H1 (cell line): ENCODE measurements at regions not wholly inside any gene's neighbourhood (a gene's known extent, or its start where the extent isn't known, plus 50 kb on each side); places are given as distances from the start of the nearest gene placed in this dataset.

Source experiments
- CTCF ChIA-PET: fragments of 300-600 bp; sonication (Branson Sonifier 250); formaldehyde crosslinking; loops from one replicate; lab custom pipeline; 2021; ENCODE audit not compliant: partially characterized antibody; lab: Charles Lee
- POLR2A ChIA-PET: fragments of 300-600 bp; sonication (Branson Sonifier 250); formaldehyde crosslinking; loops from one replicate; lab custom pipeline; 2021; ENCODE audit warnings: inconsistent platforms; ENCODE audit not compliant: partially characterized antibody; lab: Charles Lee
- DNase-seq, 2 experiments: peaks; one replicate each; pipeline versions ENCODE4 v3.0.0 to v3.0.0-alpha.2; 2010 to 2022; ENCODE audit warnings: low spot score in 2 of 2, low read depth in 1 of 2, mixed read lengths in 1 of 2
- FAIRE-seq: peaks from 2 replicates; lab custom pipeline; 2011; peaks lifted over from hg19 to GRCh38; lab: Jason Lieb, UNC
- H2AFZ ChIP-seq: 2 replicates; pipeline ENCODE4 v1.8.1; 2012; ENCODE audit warnings: low read length, inconsistent platforms
- H2AK5ac ChIP-seq: 2 replicates; pipeline ENCODE4 v1.6.1; 2013; ENCODE audit warnings: low read depth, low read length
- H2BK120ac ChIP-seq: replicated peaks from 2 replicates; pipeline ENCODE3; 2013; ENCODE audit warnings: low read depth, low read length, inconsistent platforms
- H2BK12ac ChIP-seq: 2 replicates; pipeline ENCODE4 v1.6.1; 2013; ENCODE audit warnings: low read depth, low read length
- H2BK15ac ChIP-seq: 2 replicates; pipeline ENCODE4 v1.6.1; 2013; ENCODE audit warnings: low read length
- H2BK20ac ChIP-seq: 2 replicates; pipeline ENCODE4 v1.6.1; 2013; ENCODE audit warnings: low read length
- H2BK5ac ChIP-seq: 2 replicates; pipeline ENCODE4 v1.6.1; 2013; ENCODE audit warnings: low read depth, low read length
- H3K14ac ChIP-seq: 2 replicates; pipeline ENCODE4 v1.6.1; 2013; ENCODE audit warnings: inconsistent platforms; ENCODE audit not compliant: insufficient read length
- H3K18ac ChIP-seq: 2 replicates; pipeline ENCODE4 v1.6.1; 2013; ENCODE audit warnings: low read length; ENCODE audit errors: extremely low read depth
- H3K23ac ChIP-seq: 2 replicates; pipeline ENCODE4 v1.6.1; 2013; ENCODE audit warnings: inconsistent platforms; ENCODE audit not compliant: insufficient read length
- H3K23me2 ChIP-seq: 2 replicates; pipeline ENCODE4 v1.6.1; 2013; ENCODE audit warnings: low read depth, low read length
- H3K27ac ChIP-seq: 2 replicates; pipeline ENCODE4 v1.6.1; 2011; ENCODE audit warnings: low read depth, low read length, inconsistent platforms
- H3K27me3 ChIP-seq, 4 experiments: replicated peaks in 1 of 4; 1 replicate in 1 of 4; 2 replicates in 3 of 4; pipeline versions ENCODE4 v1.6.1 to v1.8.1; 2011 to 2013; ENCODE audit warnings: low read length in 3 of 4, mild to moderate bottlenecking in 3 of 4, inconsistent platforms in 2 of 4, mixed read lengths in 2 of 4, moderate library complexity in 1 of 4; ENCODE audit not compliant: control insufficient read depth in 3 of 4, insufficient read depth in 3 of 4; ENCODE audit errors: extremely low read depth in 1 of 4
- H3K36me3 ChIP-seq, 4 experiments: 2 replicates each; pipeline versions ENCODE4 v1.6.1 to v1.8.1; 2011 to 2013; ENCODE audit warnings: mild to moderate bottlenecking in 4 of 4, low read length in 3 of 4, moderate library complexity in 2 of 4, control low read depth in 1 of 4, inconsistent platforms in 1 of 4; ENCODE audit not compliant: insufficient read depth in 4 of 4, control insufficient read depth in 2 of 4
- H3K4ac ChIP-seq: replicated peaks from 2 replicates; pipeline ENCODE3; 2013; ENCODE audit warnings: low read length, low read depth, mixed read lengths, inconsistent platforms; ENCODE audit not compliant: insufficient read length
- H3K4me1 ChIP-seq, 4 experiments: replicated peaks in 1 of 4; 1 replicate in 1 of 4; 2 replicates in 3 of 4; pipeline versions ENCODE4 v1.6.1 to v1.8.1; 2011 to 2013; ENCODE audit warnings: low read length in 3 of 4, inconsistent platforms in 2 of 4, mixed read lengths in 1 of 4; ENCODE audit not compliant: insufficient read depth in 4 of 4, control insufficient read depth in 3 of 4
- H3K4me2 ChIP-seq, 2 experiments: 2 replicates each; pipeline versions ENCODE4 v1.6.1 to v1.8.1; 2011 to 2013; ENCODE audit warnings: low read depth in 2 of 2, low read length in 2 of 2, control low read depth in 1 of 2, inconsistent platforms in 1 of 2, mild to moderate bottlenecking in 1 of 2; ENCODE audit not compliant: insufficient read depth in 1 of 2
- H3K4me3 ChIP-seq, 4 experiments: fragments of 200-600, 300-600 bp in 1 of 4; sonication (generic), shearing (Covaris generic), sonication (Bioruptor Twin) in 1 of 4; 2 replicates each; pipeline versions ENCODE4 v1.5.1 to v1.8.1; 2011 to 2016; ENCODE audit warnings: low read length in 4 of 4, low read depth in 3 of 4, control low read depth in 2 of 4, inconsistent platforms in 2 of 4, mild to moderate bottlenecking in 2 of 4, mixed read lengths in 1 of 4, moderate library complexity in 1 of 4; ENCODE audit not compliant: insufficient read depth in 2 of 4; ENCODE audit errors: extremely low read depth in 1 of 4
- H3K56ac ChIP-seq: replicated peaks from 2 replicates; pipeline ENCODE3; 2013; ENCODE audit warnings: low read depth, mild to moderate bottlenecking, mixed read lengths, low read length, inconsistent platforms; ENCODE audit not compliant: insufficient read length
- H3K79me1 ChIP-seq: 2 replicates; pipeline ENCODE4 v1.6.1; 2013; ENCODE audit warnings: low read depth, low read length, control low read depth
- H3K79me2 ChIP-seq, 2 experiments: 2 replicates each; pipeline versions ENCODE4 v1.6.1 to v1.8.1; 2012 to 2013; ENCODE audit warnings: low read length in 2 of 2, mild to moderate bottlenecking in 2 of 2, inconsistent platforms in 1 of 2; ENCODE audit not compliant: insufficient read depth in 2 of 2, control insufficient read depth in 1 of 2
- H3K9ac ChIP-seq, 4 experiments: replicated peaks in 1 of 4; 1 replicate in 1 of 4; 2 replicates in 3 of 4; pipeline versions ENCODE4 v1.6.1 to v1.8.1; 2011 to 2013; ENCODE audit warnings: low read depth in 3 of 4, low read length in 3 of 4, control low read depth in 2 of 4, mild to moderate bottlenecking in 2 of 4, moderate library complexity in 2 of 4, inconsistent platforms in 1 of 4; ENCODE audit errors: extremely low read depth in 1 of 4
- H3K9me3 ChIP-seq, 2 experiments: 2 replicates each; pipeline versions ENCODE4 v1.6.1 to v1.8.1; 2012 to 2013; ENCODE audit warnings: mild to moderate bottlenecking in 2 of 2, moderate library complexity in 2 of 2, control low read depth in 1 of 2, inconsistent platforms in 1 of 2, low read depth in 1 of 2, low read length in 1 of 2, mixed read lengths in 1 of 2; ENCODE audit not compliant: insufficient read depth in 2 of 2
- H4K20me1 ChIP-seq, 2 experiments: replicated peaks in 1 of 2; 2 replicates each; pipeline versions ENCODE3 to v1.8.1; 2011 to 2013; ENCODE audit warnings: inconsistent platforms in 2 of 2, low read length in 2 of 2, mild to moderate bottlenecking in 1 of 2; ENCODE audit not compliant: insufficient read depth in 2 of 2, control insufficient read depth in 1 of 2
- H4K5ac ChIP-seq: 2 replicates; pipeline ENCODE4 v1.6.1; 2013; ENCODE audit warnings: low read length, low read depth, mixed read lengths, inconsistent platforms; ENCODE audit not compliant: insufficient read length
- H4K8ac ChIP-seq: 2 replicates; pipeline ENCODE4 v1.8.0; 2013; ENCODE audit warnings: mild to moderate bottlenecking, moderate library complexity, low read length, inconsistent platforms; ENCODE audit not compliant: insufficient read depth; ENCODE audit errors: extremely low read depth
- H4K91ac ChIP-seq: replicated peaks from 2 replicates; pipeline ENCODE3; 2013; ENCODE audit warnings: low read length, mixed read lengths, inconsistent platforms; ENCODE audit not compliant: insufficient read length
- CHD2 ChIP-seq: IDR thresholded peaks from 2 replicates; pipeline ENCODE4 v1.6.1; 2012; ENCODE audit warnings: low read length, improper control_type of control experiment
- GTF2F1 ChIP-seq: IDR thresholded peaks from 2 replicates; pipeline ENCODE4 v1.6.1; 2012; ENCODE audit warnings: low read depth, low read length, improper control_type of control experiment, borderline replicate concordance
- JUN ChIP-seq: IDR thresholded peaks from 2 replicates; pipeline ENCODE4 v1.6.1; 2011; ENCODE audit warnings: low read depth, mild to moderate bottlenecking, improper control_type of control experiment, low read length
- KDM4A ChIP-seq: IDR thresholded peaks from one replicate; pipeline ENCODE4 v1.7.1; 2012; ENCODE audit warnings: low read depth, mild to moderate bottlenecking, moderate library complexity, low read length, inconsistent platforms; ENCODE audit not compliant: severe bottlenecking
- PHF8 ChIP-seq: fragments of 200-600 bp; sonication (generic); conservative IDR thresholded peaks from 2 replicates; pipeline ENCODE4 v1.7.1; 2012; ENCODE audit warnings: low read depth, mild to moderate bottlenecking, inconsistent platforms, low read length, moderate library complexity
- POLR2A ChIP-seq, 2 experiments: IDR thresholded peaks; 1 replicate in 1 of 2; 2 replicates in 1 of 2; pipeline ENCODE4 v1.6.1; 2011; ENCODE audit warnings: low read depth in 2 of 2, low read length in 2 of 2, mild to moderate bottlenecking in 2 of 2; ENCODE audit errors: control extremely low read depth in 1 of 2
- POU5F1 ChIP-seq: IDR thresholded peaks from 2 replicates; pipeline ENCODE4 v1.6.1; 2011; ENCODE audit warnings: low read depth, mild to moderate bottlenecking, low read length, moderate library complexity
- RAD21 ChIP-seq, 2 experiments: IDR thresholded peaks in 1 of 2; conservative IDR thresholded peaks in 1 of 2; 2 replicates each; pipeline ENCODE4 v1.6.1; 2011; ENCODE audit warnings: low read depth in 2 of 2, low read length in 2 of 2, improper control_type of control experiment in 1 of 2, inconsistent platforms in 1 of 2, mild to moderate bottlenecking in 1 of 2, moderate library complexity in 1 of 2
- RFX5 ChIP-seq: IDR thresholded peaks from 2 replicates; pipeline ENCODE4 v1.6.1; 2011; ENCODE audit warnings: low read depth, low read length, improper control_type of control experiment, borderline replicate concordance
- SAP30 ChIP-seq: fragments of 300-600 bp; sonication (generic); IDR thresholded peaks from 2 replicates; pipeline ENCODE4 v1.7.1; 2012; ENCODE audit warnings: low read length, moderate library complexity, mild to moderate bottlenecking, inconsistent platforms; ENCODE audit not compliant: insufficient read depth, insufficient replicate concordance
- SP4 ChIP-seq: IDR thresholded peaks from 2 replicates; pipeline ENCODE4 v1.6.1; 2012; ENCODE audit warnings: low read length, inconsistent platforms
- SUZ12 ChIP-seq: fragments of 200-600 bp; sonication (generic); IDR thresholded peaks from 2 replicates; pipeline ENCODE4 v1.6.1; 2012; ENCODE audit warnings: mild to moderate bottlenecking, inconsistent platforms, low read length, moderate library complexity, mixed read lengths
- TAF7 ChIP-seq: optimal IDR thresholded peaks from 2 replicates; pipeline ENCODE3; 2011; ENCODE audit warnings: low read depth, mild to moderate bottlenecking, inconsistent platforms, low read length, moderate library complexity, borderline replicate concordance
- TBP ChIP-seq: IDR thresholded peaks from 2 replicates; pipeline ENCODE4 v1.6.1; 2011; ENCODE audit warnings: low read depth, low read length, improper control_type of control experiment
- WGBS, 2 experiments: shearing (Covaris generic) in 1 of 2; methylation state at CpG; one replicate each; pipeline versions ENCODE4 v1.1.6 to v1.1.7; 2013 to 2015; ENCODE audit warnings: low lambda C conversion rate in 2 of 2, mixed read lengths in 2 of 2, inconsistent platforms in 1 of 2, low coverage in 1 of 2, missing lambda C conversion rate in 1 of 2; ENCODE audit not compliant: insufficient replicate concordance in 2 of 2, insufficient coverage in 1 of 2, insufficient read length in 1 of 2; ENCODE audit errors: extremely low coverage in 1 of 2, missing lambda C conversion rate in 1 of 2; 5-methylcytosine and 5-hydroxymethylcytosine counted together
- TF ChIP-seq, protein P1 (sequence below): IDR thresholded peaks from 2 replicates; pipeline ENCODE4 v1.6.1; 2011; ENCODE audit warnings: low read depth, mild to moderate bottlenecking, low read length; ENCODE audit not compliant: insufficient read depth

DNA sequence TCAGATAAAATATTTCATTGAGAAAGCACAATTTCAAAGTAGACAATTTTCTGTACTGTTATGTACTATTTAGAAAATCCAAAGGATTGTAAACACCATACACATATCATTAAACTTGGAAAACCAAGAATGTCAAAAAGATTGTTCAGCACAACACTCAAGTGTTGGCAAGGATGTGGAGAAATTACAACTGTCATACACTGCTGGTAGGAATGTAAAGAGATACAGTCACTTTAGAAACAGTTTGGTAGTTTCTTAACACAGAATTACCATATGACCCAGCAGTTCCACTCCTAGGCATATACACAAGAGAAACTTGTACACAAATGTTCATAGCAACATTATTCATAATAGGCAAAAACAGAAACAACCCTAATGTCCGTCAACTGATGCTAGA lies 71.2 kb downstream of the OR2K2 start:
- H3K79me2 ChIP-seq, result no peaks in the 10 kb centered on the region
- no peak overlapping the region for H3K9ac ChIP-seq
- H3K27ac ChIP-seq, result no peak overlapping the region
- no peak overlapping the region for H4K8ac ChIP-seq
- no peak overlapping the region for H3K14ac ChIP-seq
- no peaks in the 10 kb centered on the region for H3K4me1 ChIP-seq
- no peak overlapping the region for H3K23ac ChIP-seq
- H3K4me2 ChIP-seq, result no peak overlapping the region
- CTCF ChIA-PET, result no interaction called here
- DNase-seq, result no peak
- FAIRE-seq, result no peak
- no peak overlapping the region for H2BK12ac ChIP-seq
- H3K9me3 ChIP-seq, result no peaks in the 10 kb centered on the region
- 100% methylated on average over 1 of the region's 1 CpG; no CpG with 5 or more reads in 1 of the 2 experiments for WGBS, 2 experiments
- H2BK5ac ChIP-seq, result no peak overlapping the region
- no peak overlapping the region for H4K91ac ChIP-seq
- H2BK15ac ChIP-seq, result no peak overlapping the region
- no peak overlapping the region for H3K56ac ChIP-seq
- no peak overlapping the region for H2AK5ac ChIP-seq
- H3K23me2 ChIP-seq, result no peaks in the 10 kb centered on the region
- no peak overlapping the region for H2BK120ac ChIP-seq
- no peak overlapping the region for H2AFZ ChIP-seq
- POLR2A ChIA-PET, result no interaction called here
- H3K4me3 ChIP-seq, result no peak overlapping the region
- no peaks in the 10 kb centered on the region for H3K79me1 ChIP-seq
- no peak overlapping the region for H3K4ac ChIP-seq
- TF ChIP-seq TAF7 (no peak), SAP30 (no peak), PHF8 (no peak), KDM4A (no peak), SP4 (no peak), RAD21 (IDR thresholded peaks at IDR 0.05 in 1 of 2, conservative IDR thresholded peaks at IDR 0.05 in 1 of 2; ENCODE audit: low read depth in 2 of 2, low read length in 2 of 2) (no peak), TBP (no peak), CHD2 (no peak), SUZ12 (no peak), POLR2A (IDR thresholded peaks at IDR 0.05; ENCODE audit: control extremely low read depth in 1 of 2, low read depth in 2 of 2, low read length in 2 of 2) (no peak), RFX5 (no peak), GTF2F1 (no peak), JUN (no peak), POU5F1 (no peak)
- TF ChIP-seq, protein P1, sequence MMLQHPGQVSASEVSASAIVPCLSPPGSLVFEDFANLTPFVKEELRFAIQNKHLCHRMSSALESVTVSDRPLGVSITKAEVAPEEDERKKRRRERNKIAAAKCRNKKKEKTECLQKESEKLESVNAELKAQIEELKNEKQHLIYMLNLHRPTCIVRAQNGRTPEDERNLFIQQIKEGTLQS, result no peak
- H2BK20ac ChIP-seq, result no peak overlapping the region
- no peak overlapping the region for H3K18ac ChIP-seq
- no peaks in the 10 kb centered on the region for H3K36me3 ChIP-seq
- no peaks in the 10 kb centered on the region for H4K20me1 ChIP-seq
- H3K27me3 ChIP-seq, result no peaks in the 10 kb centered on the region
- H4K5ac ChIP-seq, result no peak overlapping the region
